ENCODE measurements at regions not wholly inside any gene's neighbourhood (a gene's known extent, or its start where the extent isn't known, plus 50 kb on each side); places are given as distances from the start of the nearest gene placed in this dataset.
"Not testable (repeated sequence)": the region's sequence is repeated elsewhere in the genome, so short reads cannot be mapped to it uniquely, and the experiment has no call there.

DNA sequence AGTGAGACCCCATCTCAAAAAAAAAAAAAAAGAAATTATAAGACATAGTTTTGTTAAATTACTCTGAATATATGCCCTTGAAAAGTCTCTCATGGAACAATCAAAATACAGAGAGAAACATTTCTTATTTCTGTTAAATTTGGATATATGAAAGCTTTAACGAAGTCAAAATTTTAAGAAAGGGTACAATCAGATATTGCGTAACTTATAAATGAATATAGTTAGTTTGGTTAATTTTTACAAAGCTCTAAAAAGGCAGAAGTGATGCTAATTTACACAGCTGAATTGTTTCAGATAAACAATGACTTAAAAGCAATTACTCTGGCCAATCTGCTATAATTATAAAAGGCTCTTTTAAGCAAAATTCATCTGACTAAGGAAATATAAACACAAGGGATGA lies 611.6 kb upstream of the CCDC179 start:
- intact Hi-C loops (cut with micrococcal nuclease), result no loop called here
- no peaks in the 10 kb centered on the region for H3K27me3 ChIP-seq (ENCODE audit: control insufficient read depth in 2 of 2, insufficient read depth in 2 of 2, low read length in 2 of 2)
- H3K4me3 ChIP-seq (ENCODE audit: low read length), result no peak overlapping the region
- no peaks in the 10 kb centered on the region for H3K4me1 ChIP-seq (ENCODE audit: control insufficient read depth in 2 of 2, insufficient read depth in 2 of 2, low read length in 2 of 2)
- H3K9me3 ChIP-seq (ENCODE audit: control insufficient read depth in 2 of 3, low read length in 3 of 3), result no peaks in the 10 kb centered on the region
- CTCF ChIA-PET, result interaction anchor here (0.6 kb wide), 1 partner anchor 14 kb away, joined by 3 read pairs; no protein-coding TSS in a partner anchor
- H3K27me3 Mint-ChIP-seq, result no peaks in the 10 kb centered on the region
- ATAC-seq (no peak), DNase-seq (no peak)
- H3K9me3 Mint-ChIP-seq, result peaks cover 0 to 15% (median 1%) of the 10 kb centered on the region in 11 donors
- no peaks in the 10 kb centered on the region for H3K36me3 ChIP-seq (ENCODE audit: control insufficient read depth in 2 of 3, insufficient read depth in 3 of 3, low read length in 3 of 3)
- H3K27ac ChIP-seq (ENCODE audit: low read depth, low read length), result no peak overlapping the region
- POLR2A ChIA-PET, result no interaction called here
- no peaks in the 10 kb centered on the region for H3K36me3 Mint-ChIP-seq
- no peak overlapping the region for H3K4me3 Mint-ChIP-seq
- H3K27ac Mint-ChIP-seq, result no peak overlapping the region
- no peaks in the 10 kb centered on the region for H3K4me1 Mint-ChIP-seq

DNA sequence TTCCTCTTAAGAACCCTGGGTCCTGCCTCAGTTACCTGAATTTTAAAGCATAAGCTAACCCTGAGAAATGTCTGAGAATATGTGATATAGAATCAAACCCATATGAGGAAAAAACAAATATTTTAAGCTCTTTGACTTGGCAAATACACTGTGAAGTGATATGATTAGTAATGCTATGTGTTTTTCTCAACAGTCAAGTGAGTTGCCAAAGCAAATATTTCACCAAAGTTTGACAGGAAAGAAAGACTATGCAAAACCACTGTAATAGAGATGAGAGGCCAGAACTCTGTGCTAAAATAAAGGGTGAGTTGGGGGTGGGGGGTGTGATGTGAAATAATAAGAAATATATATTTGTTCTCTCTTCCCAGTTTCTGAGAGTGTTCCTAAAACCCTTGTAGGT lies 613.5 kb upstream of the CCDC179 start:
- no peaks in the 10 kb centered on the region for H3K9me3 ChIP-seq (ENCODE audit: control insufficient read depth in 2 of 3, low read length in 3 of 3)
- H3K36me3 ChIP-seq (ENCODE audit: control insufficient read depth in 2 of 3, insufficient read depth in 3 of 3, low read length in 3 of 3), result no peaks in the 10 kb centered on the region
- H3K4me1 ChIP-seq (ENCODE audit: control insufficient read depth in 2 of 2, insufficient read depth in 2 of 2, low read length in 2 of 2), result no peaks in the 10 kb centered on the region
- intact Hi-C loops (cut with micrococcal nuclease), result no loop called here
- Mint-ChIP-seq H3K4me1 (no peaks in the 10 kb centered on the region), H3K9me3 (peaks cover 0 to 11% (median 3%) of the 10 kb centered on the region in 11 donors), H3K27me3 (no peaks in the 10 kb centered on the region), H3K4me3 (no peak overlapping the region), H3K27ac (no peak overlapping the region), H3K36me3 (no peaks in the 10 kb centered on the region)
- H3K27me3 ChIP-seq (ENCODE audit: control insufficient read depth in 2 of 2, insufficient read depth in 2 of 2, low read length in 2 of 2), result no peaks in the 10 kb centered on the region
- H3K4me3 ChIP-seq (ENCODE audit: low read length), result no peak overlapping the region
- POLR2A ChIA-PET, result no interaction called here
- CTCF ChIA-PET, result no interaction called here
- no peak overlapping the region for H3K27ac ChIP-seq (ENCODE audit: low read depth, low read length)
- DNase-seq, result no peak
- ATAC-seq, result no peak

DNA sequence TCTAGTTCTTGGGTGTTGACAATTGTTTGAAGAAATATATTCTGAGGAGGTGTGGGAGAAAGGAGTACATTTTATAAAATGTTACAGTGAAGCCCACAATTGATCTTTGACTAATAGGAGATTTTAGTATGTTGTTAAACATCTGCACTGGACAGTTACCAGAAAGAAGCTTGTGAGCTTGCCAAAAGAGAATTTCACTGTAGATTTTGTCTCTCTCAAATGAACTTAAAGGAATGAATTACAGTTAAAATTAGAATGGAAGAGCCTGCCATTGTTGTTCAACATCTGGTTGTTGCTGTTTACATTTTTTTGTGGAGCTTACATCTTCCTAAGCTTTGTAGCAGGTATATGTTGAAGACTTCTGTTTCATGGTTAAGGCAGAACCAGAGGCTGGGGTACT lies 620.5 kb upstream of the CCDC179 start:
- Mint-ChIP-seq H3K27ac (no peak overlapping the region), H3K4me1 (no peaks in the 10 kb centered on the region), H3K36me3 (no peaks in the 10 kb centered on the region), H3K4me3 (no peak overlapping the region), H3K9me3 (peaks cover 0 to 9% (median 3%) of the 10 kb centered on the region in 11 donors), H3K27me3 (no peaks in the 10 kb centered on the region)
- POLR2A ChIA-PET, result no interaction called here
- intact Hi-C loops (cut with micrococcal nuclease), result no loop called here
- no peak overlapping the region for H3K4me3 ChIP-seq (ENCODE audit: low read length)
- ATAC-seq, result no peak
- no peak for DNase-seq
- no peaks in the 10 kb centered on the region for H3K9me3 ChIP-seq (ENCODE audit: control insufficient read depth in 2 of 3, low read length in 3 of 3)
- CTCF ChIA-PET, result no interaction called here
- H3K4me1 ChIP-seq (ENCODE audit: control insufficient read depth in 2 of 2, insufficient read depth in 2 of 2, low read length in 2 of 2), result no peaks in the 10 kb centered on the region
- no peaks in the 10 kb centered on the region for H3K27me3 ChIP-seq (ENCODE audit: control insufficient read depth in 2 of 2, insufficient read depth in 2 of 2, low read length in 2 of 2)
- no peak overlapping the region for H3K27ac ChIP-seq (ENCODE audit: low read depth, low read length)
- no peaks in the 10 kb centered on the region for H3K36me3 ChIP-seq (ENCODE audit: control insufficient read depth in 2 of 3, insufficient read depth in 3 of 3, low read length in 3 of 3)

DNA sequence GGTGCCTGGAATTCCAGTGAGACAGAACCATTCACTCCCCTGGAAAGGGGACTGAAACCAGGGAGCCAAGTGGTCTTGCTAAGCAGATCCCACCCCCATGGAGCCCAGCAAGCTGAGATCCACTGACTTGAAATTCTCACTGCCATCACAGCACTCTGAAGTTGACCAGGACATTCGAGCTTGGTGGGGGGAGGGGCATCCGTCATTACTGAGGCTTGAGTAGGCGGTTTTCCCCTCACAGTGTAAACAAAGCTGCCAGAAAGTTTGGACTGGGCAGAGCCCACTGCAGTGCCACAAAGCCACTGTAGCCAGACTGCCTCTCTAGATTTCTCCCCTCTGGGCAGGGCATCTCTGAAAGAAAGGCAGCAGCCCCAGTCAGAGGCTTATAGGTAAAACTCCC lies 623.9 kb upstream of the CCDC179 start:
- ATAC-seq; H3K27ac Mint-ChIP-seq; POLR2A ChIA-PET; H3K27ac ChIP-seq (ENCODE audit: low read depth, low read length); H3K36me3 ChIP-seq (ENCODE audit: control insufficient read depth in 2 of 3, insufficient read depth in 3 of 3, low read length in 3 of 3); H3K4me1 ChIP-seq (ENCODE audit: control insufficient read depth in 2 of 2, insufficient read depth in 2 of 2, low read length in 2 of 2); H3K9me3 ChIP-seq (ENCODE audit: control insufficient read depth in 2 of 3, low read length in 3 of 3); DNase-seq; H3K36me3 Mint-ChIP-seq; intact Hi-C loops (cut with micrococcal nuclease); CTCF ChIA-PET; H3K4me1 Mint-ChIP-seq; H3K4me3 Mint-ChIP-seq; H3K4me3 ChIP-seq (ENCODE audit: low read length); H3K27me3 ChIP-seq (ENCODE audit: control insufficient read depth in 2 of 2, insufficient read depth in 2 of 2, low read length in 2 of 2); H3K27me3 Mint-ChIP-seq: not testable (repeated sequence)
- H3K9me3 Mint-ChIP-seq, result peaks cover 0 to 22% (median 9%) of the 10 kb centered on the region in 11 donors

DNA sequence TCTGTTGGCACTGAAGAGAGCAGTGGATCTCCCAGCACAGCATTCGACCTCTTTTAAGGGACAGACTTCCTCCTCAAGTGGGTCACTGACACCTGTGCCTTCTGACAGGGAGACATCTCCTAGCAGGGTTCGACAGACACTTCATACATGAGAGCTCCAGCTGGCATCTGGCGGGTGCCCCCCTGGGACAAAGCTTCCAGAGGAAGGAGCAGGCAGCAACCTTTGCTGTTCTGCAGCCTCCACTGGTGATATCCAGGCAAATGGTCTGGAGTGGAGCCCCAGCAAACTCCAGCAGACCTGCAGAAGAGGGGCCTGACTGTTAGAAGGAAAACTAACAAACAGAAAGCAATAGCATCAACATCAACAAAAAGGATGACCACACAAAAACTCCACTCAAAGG lies 624.3 kb upstream of the CCDC179 start:
- CTCF ChIA-PET; POLR2A ChIA-PET; H3K4me1 Mint-ChIP-seq; DNase-seq; H3K27me3 Mint-ChIP-seq; H3K9me3 ChIP-seq (ENCODE audit: control insufficient read depth in 2 of 3, low read length in 3 of 3); H3K4me3 Mint-ChIP-seq; H3K4me1 ChIP-seq (ENCODE audit: control insufficient read depth in 2 of 2, insufficient read depth in 2 of 2, low read length in 2 of 2); H3K27ac ChIP-seq (ENCODE audit: low read depth, low read length); H3K36me3 ChIP-seq (ENCODE audit: control insufficient read depth in 2 of 3, insufficient read depth in 3 of 3, low read length in 3 of 3); H3K27me3 ChIP-seq (ENCODE audit: control insufficient read depth in 2 of 2, insufficient read depth in 2 of 2, low read length in 2 of 2); ATAC-seq; H3K4me3 ChIP-seq (ENCODE audit: low read length); H3K36me3 Mint-ChIP-seq; H3K27ac Mint-ChIP-seq; intact Hi-C loops (cut with micrococcal nuclease): not testable (repeated sequence)
- peaks cover 0 to 22% (median 9%) of the 10 kb centered on the region in 11 donors for H3K9me3 Mint-ChIP-seq

DNA sequence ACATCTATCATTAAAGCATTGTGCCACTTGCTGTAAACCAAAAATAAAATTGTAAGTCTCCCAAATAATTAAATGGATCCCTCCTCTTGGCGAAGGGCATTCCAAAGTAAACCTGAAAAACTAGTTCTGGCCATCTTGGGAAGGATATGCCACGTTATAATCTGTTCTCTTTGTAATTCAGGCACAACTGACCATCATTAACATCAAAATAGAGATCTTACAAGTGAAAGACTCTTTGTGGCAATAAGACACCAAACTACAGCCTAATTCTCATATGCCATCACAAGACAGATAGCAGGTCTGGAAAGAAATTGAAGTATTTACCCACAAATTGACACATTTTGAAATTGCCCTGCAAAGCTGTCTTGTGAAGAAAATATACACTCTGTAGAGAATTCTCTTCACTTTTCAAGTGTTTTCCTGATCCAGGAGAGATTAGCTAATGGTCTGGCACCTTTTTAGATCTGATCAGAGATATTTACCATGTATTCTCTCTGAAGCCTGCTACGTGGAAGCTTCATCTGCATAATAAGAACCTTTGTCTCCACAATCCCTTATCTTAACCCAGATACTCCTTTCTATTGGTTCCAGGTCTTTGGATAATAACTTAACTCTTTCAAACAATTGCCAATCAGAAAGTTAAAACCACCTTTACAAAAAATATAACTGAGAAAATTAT lies 630.4 kb upstream of the CCDC179 start:
- no peaks in the 10 kb centered on the region for H3K4me1 ChIP-seq (ENCODE audit: control insufficient read depth in 2 of 2, insufficient read depth in 2 of 2, low read length in 2 of 2)
- Mint-ChIP-seq H3K9me3 (peaks cover 0 to 20% (median 8%) of the 10 kb centered on the region in 11 donors), H3K4me1 (no peaks in the 10 kb centered on the region), H3K27ac (no peak overlapping the region), H3K4me3 (no peak overlapping the region), H3K36me3 (peaks cover 0 to 3% (median 0%) of the 10 kb centered on the region in 5 donors), H3K27me3 (no peaks in the 10 kb centered on the region)
- no peaks in the 10 kb centered on the region for H3K27me3 ChIP-seq (ENCODE audit: control insufficient read depth in 2 of 2, insufficient read depth in 2 of 2, low read length in 2 of 2)
- no peak overlapping the region for H3K4me3 ChIP-seq (ENCODE audit: low read length)
- ChIA-PET CTCF (no interaction called here), POLR2A (no interaction called here)
- H3K27ac ChIP-seq (ENCODE audit: low read depth, low read length), result no peak overlapping the region
- no peaks in the 10 kb centered on the region for H3K9me3 ChIP-seq (ENCODE audit: control insufficient read depth in 2 of 3, low read length in 3 of 3)
- no peaks in the 10 kb centered on the region for H3K36me3 ChIP-seq (ENCODE audit: control insufficient read depth in 2 of 3, insufficient read depth in 3 of 3, low read length in 3 of 3)
- intact Hi-C loops (cut with micrococcal nuclease), result no loop called here
- DNase-seq (no peak), ATAC-seq (no peak)

DNA sequence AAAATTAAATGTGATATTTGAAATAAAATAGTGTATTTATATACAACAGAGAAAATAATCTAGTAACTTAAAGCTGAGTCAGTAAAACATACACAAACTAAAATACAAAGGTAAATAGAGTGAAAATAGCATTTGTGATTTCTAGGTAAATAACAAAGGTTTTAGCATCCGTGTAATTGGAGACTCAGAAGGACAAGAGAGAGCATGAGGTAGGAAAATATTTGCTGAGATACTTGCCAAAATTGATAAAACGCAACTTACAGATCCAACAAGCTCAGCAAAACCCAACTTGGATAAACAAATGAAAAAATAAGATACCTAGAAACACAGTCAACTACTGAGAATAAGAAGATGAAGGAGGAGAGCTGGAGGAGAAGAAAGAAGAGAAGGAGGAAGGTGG lies 634.7 kb upstream of the CCDC179 start:
- ChIA-PET POLR2A (no interaction called here), CTCF (no interaction called here)
- Histone ChIP-seq H3K27ac (ENCODE audit: low read depth, low read length) (no peak overlapping the region), H3K27me3 (ENCODE audit: control insufficient read depth in 2 of 2, insufficient read depth in 2 of 2, low read length in 2 of 2) (no peaks in the 10 kb centered on the region), H3K4me1 (ENCODE audit: control insufficient read depth in 2 of 2, insufficient read depth in 2 of 2, low read length in 2 of 2) (no peaks in the 10 kb centered on the region), H3K36me3 (ENCODE audit: control insufficient read depth in 2 of 3, insufficient read depth in 3 of 3, low read length in 3 of 3) (no peaks in the 10 kb centered on the region), H3K4me3 (ENCODE audit: low read length) (no peak overlapping the region), H3K9me3 (ENCODE audit: control insufficient read depth in 2 of 3, low read length in 3 of 3) (no peaks in the 10 kb centered on the region)
- no peaks in the 10 kb centered on the region for H3K4me1 Mint-ChIP-seq
- no peak for DNase-seq
- H3K27me3 Mint-ChIP-seq, result no peaks in the 10 kb centered on the region
- H3K9me3 Mint-ChIP-seq, result peaks cover 0 to 14% (median 3%) of the 10 kb centered on the region in 11 donors
- H3K27ac Mint-ChIP-seq, result no peak overlapping the region
- peaks cover 0 to 3% (median 0%) of the 10 kb centered on the region in 5 donors for H3K36me3 Mint-ChIP-seq
- ATAC-seq, result no peak
- H3K4me3 Mint-ChIP-seq, result no peak overlapping the region
- intact Hi-C loops (cut with micrococcal nuclease), result no loop called here

Measured in naive thymus-derived CD4-positive, alpha-beta T cell (primary cell).